ENCODE measurements at regions not wholly inside any gene's neighbourhood (a gene's known extent, or its start where the extent isn't known, plus 50 kb on each side); places are given as distances from the start of the nearest gene placed in this dataset.

GRCh38 chr6:14743144-14743473 is 502.8 kb upstream of the JARID2 start:
- TF ChIP-seq FOXP2 (optimal IDR thresholded peaks at IDR 0.05; ENCODE audit: borderline replicate concordance, extremely low read depth, extremely low read length, insufficient read depth), result no peak

DNA sequence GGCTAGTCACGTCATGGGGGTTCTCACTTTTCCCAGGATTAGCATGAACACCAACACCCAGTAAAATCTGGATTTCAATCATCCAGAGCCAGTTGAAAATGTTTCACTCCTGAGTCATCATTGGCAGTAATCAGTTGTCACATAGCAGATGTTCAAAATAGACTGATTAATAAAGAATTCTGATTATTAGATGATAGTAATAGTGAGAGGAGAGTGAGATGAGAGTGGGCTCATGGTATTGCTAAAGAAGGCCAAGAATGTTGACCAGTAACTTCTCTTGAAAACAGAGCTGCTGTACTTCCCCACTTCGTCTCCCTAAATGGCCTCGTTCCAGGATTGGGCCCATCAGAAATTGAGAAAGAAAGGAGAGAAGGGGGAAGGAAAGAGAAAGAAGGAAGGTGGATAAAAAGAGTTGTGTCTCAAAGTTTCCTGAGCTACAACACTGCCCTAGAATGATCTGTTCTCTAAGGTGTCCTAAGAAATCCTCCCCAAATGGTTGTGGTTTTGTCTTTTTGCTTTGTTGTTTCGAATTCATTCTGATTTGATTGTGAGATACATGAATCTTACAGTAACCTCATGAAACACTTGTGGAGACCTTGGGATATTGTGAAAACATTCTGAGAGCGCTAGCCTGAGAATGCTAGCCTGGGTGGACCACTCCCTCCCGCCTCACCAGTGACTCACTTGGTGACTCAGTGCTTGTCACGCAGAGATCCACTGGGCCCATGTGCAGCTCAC is 502.2 kb upstream of the JARID2 start:
- no peak for TF ChIP-seq SIN3A (IDR thresholded peaks at IDR 0.05; ENCODE audit: borderline replicate concordance, insufficient read depth, low read length)
- TF ChIP-seq REST (IDR thresholded peaks at IDR 0.05; ENCODE audit: insufficient read depth in 1 of 2, low read depth in 2 of 2, low read length in 2 of 2), result no peak
- TF ChIP-seq POLR2AphosphoS5 (IDR thresholded peaks at IDR 0.05; ENCODE audit: low read depth, low read length), result no peak
- no peak for TF ChIP-seq TAF1 (IDR thresholded peaks at IDR 0.05; ENCODE audit: borderline replicate concordance, insufficient read depth, low read length)
- TF ChIP-seq FOXP2 (optimal IDR thresholded peaks at IDR 0.05; ENCODE audit: borderline replicate concordance, extremely low read depth, extremely low read length, insufficient read depth), result no peak

DNA sequence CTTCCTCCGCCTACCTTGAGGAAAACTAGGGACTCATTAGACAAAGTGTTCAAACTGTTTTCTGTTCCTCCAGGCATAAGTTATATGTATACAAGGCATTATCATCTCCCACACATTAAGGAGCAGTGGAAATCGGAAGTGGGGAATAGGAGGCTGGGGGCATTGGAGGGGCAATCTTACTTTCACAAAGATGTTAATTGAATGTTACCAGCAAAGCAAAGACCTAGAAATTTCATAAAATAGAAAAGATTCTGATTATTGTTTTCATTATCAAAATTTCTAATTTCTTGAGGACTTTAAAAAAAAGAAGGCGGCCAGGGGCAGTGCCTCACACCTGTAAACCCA is 501.7 kb upstream of the JARID2 start:
- no peak for TF ChIP-seq POLR2AphosphoS5 (IDR thresholded peaks at IDR 0.05; ENCODE audit: low read depth, low read length)
- no peak for TF ChIP-seq SIN3A (IDR thresholded peaks at IDR 0.05; ENCODE audit: borderline replicate concordance, insufficient read depth, low read length)
- no peak for TF ChIP-seq REST (IDR thresholded peaks at IDR 0.05; ENCODE audit: insufficient read depth in 1 of 2, low read depth in 2 of 2, low read length in 2 of 2)
- no peak for TF ChIP-seq TAF1 (IDR thresholded peaks at IDR 0.05; ENCODE audit: borderline replicate concordance, insufficient read depth, low read length)
- no peak for TF ChIP-seq FOXP2 (optimal IDR thresholded peaks at IDR 0.05; ENCODE audit: borderline replicate concordance, extremely low read depth, extremely low read length, insufficient read depth)

GRCh38 chr6:14746139-14746837 is 499.6 kb upstream of the JARID2 start:
- TF ChIP-seq SIN3A (IDR thresholded peaks at IDR 0.05; ENCODE audit: borderline replicate concordance, insufficient read depth, low read length), result no peak
- TF ChIP-seq REST (IDR thresholded peaks at IDR 0.05; ENCODE audit: insufficient read depth in 1 of 2, low read depth in 2 of 2, low read length in 2 of 2), result no peak
- TF ChIP-seq POLR2AphosphoS5 (IDR thresholded peaks at IDR 0.05; ENCODE audit: low read depth, low read length), result no peak
- no peak for TF ChIP-seq FOXP2 (optimal IDR thresholded peaks at IDR 0.05; ENCODE audit: borderline replicate concordance, extremely low read depth, extremely low read length, insufficient read depth)
- no peak for TF ChIP-seq TAF1 (IDR thresholded peaks at IDR 0.05; ENCODE audit: borderline replicate concordance, insufficient read depth, low read length)

- no peak for TF ChIP-seq SIN3A (IDR thresholded peaks at IDR 0.05; ENCODE audit: borderline replicate concordance, insufficient read depth, low read length)
- no peak for TF ChIP-seq FOXP2 (optimal IDR thresholded peaks at IDR 0.05; ENCODE audit: borderline replicate concordance, extremely low read depth, extremely low read length, insufficient read depth)
- TF ChIP-seq POLR2AphosphoS5 (IDR thresholded peaks at IDR 0.05; ENCODE audit: low read depth, low read length), result no peak
- no peak for TF ChIP-seq REST (IDR thresholded peaks at IDR 0.05; ENCODE audit: insufficient read depth in 1 of 2, low read depth in 2 of 2, low read length in 2 of 2)
- no peak for TF ChIP-seq TAF1 (IDR thresholded peaks at IDR 0.05; ENCODE audit: borderline replicate concordance, insufficient read depth, low read length)
These were observed 497.9 kb upstream of the JARID2 start for GRCh38 chr6:14747881-14748520.
